ENCODE measurements at regions not wholly inside any gene's neighbourhood (a gene's known extent, or its start where the extent isn't known, plus 50 kb on each side); places are given as distances from the start of the nearest gene placed in this dataset.
A peak's percentile ranks its signal among the peaks of the same experiment; 100 is the strongest.
"Not testable (repeated sequence)": the region's sequence is repeated elsewhere in the genome, so short reads cannot be mapped to it uniquely, and the experiment has no call there.

DNA sequence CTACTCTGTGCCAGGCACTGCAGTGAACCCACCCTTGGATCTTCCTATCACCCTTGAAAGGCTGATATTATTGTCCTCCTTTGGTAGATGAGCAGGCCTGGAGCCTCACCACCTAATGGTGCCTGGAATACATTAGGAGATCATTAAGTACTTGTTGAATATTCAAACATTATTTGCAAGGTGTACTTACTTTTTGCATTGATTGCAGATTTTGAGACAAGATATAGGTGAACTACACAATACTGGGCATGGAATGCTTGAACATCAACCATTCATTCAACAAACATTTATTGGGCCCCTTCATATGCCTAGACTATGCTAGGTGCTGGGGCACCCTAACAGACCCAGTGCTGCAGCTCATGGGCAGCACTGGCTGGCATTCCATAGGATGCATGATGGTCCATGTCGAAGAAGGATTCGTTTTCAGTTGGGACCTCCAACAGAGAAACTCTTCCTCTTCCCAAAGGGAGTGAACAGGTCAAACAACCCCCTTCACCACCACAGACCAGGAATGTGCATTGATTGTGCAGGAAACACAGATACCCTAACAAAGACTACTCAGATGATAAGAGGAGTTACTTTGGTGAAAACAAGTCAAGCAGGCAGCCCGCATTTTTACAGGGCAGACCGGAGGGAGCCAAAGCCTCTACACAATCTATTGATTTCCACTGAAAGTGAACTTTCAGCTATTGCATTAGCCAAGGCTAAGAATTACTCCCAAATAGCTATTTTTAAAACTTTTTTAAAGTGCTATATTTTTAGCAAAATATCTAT lies 149.6 kb upstream of the SH3BP4 start:
- DNase-seq (ENCODE audit: low read depth, low spot score) = no peak

DNA sequence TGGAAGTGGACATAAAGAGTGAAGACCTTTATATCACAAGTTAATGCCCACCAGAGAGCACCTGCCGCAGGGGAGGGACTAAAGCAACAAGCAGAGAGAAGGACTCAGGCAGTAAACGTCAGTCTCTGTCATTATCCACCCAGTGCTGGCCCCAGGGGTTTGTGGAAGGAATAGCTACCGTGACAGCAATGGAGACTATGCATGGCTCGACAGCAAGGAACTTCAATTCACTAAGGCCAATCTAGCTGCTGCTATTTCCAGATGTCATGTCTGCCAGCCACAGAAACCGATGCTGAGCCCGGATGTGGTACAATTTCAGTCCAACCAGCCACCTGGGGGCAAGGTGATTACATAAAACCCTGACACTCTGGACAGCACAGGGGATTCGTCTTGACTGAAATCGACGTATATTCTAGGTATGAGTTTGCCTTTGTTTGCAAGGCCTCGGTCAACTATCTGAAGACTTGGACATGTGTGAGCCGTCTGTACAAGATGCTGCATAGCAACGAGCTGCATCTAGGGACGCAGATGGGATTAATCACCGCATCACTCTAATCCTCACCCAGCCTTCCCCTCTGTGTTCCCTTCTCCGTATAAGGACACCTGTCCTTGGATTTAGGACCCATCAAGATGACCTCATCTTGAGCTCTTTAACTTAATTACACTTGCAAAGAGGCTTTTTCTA lies 154.1 kb upstream of the SH3BP4 start:
- DNase-seq (ENCODE audit: low read depth, low spot score) = no peak

DNA sequence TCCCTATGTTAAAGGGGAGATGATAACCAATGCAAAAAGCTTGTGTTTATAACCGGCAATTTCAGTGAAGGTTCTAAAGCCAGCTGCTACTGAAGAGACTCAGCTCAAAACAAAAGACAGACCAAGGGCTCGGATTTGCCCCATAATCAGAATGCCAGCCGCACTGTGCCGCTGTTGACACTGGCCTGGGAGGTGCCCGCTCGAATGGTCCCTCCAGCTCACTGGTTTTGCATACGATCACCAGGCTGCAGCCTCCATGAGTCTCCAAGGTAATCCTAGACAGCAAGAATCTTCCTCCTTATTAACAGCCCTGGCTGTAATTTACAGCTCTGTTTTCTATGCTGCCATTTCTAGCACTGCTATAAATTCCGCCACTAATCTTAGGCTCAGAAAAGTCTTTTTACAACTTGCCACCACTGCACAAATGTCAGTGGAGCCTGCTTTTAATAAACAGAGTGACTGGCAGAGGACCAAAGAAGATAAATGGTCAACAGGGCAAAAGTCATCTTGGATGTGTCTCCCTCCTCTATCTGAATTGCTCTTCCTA lies 155.7 kb upstream of the SH3BP4 start:
- no peak for DNase-seq (ENCODE audit: low read depth, low spot score)

DNA sequence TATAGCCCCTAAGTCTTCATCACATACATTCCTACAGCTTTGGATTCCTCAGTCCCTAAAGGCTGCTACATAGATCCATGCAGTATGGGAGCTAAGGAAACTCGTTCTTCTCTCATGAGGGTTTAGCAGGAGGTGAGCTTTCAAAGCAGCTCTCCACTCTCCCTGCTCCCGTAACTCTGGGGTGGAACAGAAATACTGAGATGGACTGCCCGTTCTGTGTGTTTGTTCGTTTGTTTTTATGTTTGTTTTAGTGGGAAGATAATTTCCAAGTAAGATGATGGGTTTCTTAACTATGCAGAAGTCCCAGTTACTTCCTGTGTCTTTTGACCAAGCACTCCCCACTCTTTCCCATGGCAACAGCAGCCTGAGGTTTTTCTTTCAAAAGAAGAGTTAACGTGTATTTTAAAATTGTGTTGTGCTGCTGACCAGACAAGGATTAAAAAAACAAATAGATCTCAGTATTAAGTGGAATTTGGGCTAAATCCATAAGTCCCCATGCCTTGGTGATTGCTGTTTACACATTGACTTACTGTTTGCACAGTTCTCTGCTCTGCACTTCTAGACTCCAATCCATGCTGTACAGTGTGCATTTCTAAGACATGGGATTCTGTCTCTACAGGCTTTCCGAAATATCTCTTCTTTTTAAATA lies 156.4 kb upstream of the SH3BP4 start:
- no peak for DNase-seq (ENCODE audit: low read depth, low spot score)

DNA sequence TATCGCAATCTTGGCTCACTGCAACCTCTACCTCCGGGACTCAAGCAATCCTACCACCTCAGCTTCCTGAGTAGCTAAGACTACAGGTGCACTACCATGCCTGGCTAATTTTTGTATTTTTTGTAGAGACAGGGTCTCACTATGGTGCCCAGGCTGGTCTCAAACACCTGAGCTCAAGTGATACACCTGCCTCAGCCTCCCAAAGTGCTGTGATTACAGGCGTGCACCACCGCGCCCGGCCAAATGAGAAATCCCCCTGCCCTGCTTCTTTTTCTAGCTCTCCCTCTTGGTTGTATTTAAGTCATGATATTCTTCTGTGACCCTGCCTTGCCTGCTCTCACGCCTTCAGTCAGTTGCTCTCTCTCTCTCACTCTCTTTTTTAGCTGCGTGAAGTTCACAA lies 157.0 kb upstream of the SH3BP4 start:
- DNase-seq (ENCODE audit: low read depth, low spot score) = no peak

DNA sequence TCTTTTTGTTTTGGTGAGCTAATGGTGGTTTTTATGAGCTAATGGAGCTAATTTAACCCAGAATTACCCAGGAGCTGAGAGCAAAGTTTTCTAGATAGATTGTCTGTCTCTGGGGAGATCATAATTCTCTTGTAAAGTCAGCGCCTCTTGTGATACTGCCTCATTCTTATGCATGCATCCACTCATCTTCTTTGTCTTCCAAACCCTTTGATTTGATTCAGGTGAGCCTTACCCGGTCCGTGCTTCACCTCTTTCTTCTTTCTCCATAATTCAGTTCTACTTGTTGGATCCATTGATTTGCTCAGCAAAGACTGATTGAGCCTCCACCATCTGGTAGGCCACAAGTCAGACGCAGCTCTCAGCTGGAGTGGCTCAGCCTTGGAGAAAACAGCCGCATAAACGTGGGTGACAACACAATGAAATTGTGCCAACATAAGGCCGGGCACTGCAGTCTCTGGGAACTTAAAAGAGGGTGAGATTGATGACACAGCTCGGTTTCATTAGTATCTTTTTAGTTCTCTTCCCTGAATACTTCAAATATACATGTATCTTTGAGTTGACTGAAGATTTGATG lies 158.5 kb upstream of the SH3BP4 start:
- no peak for DNase-seq (ENCODE audit: low read depth, low spot score)

DNA sequence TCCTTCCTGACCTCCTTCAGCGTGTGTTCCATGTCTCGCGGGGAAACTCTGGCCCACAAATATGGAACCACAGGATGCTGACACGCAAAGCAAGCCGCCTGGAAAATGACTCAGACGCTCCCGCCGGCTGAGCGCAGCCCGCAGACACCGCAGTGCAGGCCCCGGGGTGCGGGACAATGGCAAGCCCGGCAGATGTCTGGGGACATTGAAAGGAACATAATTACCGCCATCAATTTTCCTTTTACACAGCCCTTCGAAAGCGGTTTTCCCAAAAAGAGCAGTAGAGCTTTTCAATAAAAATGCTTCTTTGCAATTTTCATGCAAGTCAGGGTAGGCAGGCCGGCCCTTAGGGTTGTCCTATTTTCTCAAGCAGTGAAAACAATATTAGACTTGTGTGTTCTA lies 159.2 kb upstream of the SH3BP4 start:
- DNase-seq (ENCODE audit: low read depth, low spot score) = no peak

DNA sequence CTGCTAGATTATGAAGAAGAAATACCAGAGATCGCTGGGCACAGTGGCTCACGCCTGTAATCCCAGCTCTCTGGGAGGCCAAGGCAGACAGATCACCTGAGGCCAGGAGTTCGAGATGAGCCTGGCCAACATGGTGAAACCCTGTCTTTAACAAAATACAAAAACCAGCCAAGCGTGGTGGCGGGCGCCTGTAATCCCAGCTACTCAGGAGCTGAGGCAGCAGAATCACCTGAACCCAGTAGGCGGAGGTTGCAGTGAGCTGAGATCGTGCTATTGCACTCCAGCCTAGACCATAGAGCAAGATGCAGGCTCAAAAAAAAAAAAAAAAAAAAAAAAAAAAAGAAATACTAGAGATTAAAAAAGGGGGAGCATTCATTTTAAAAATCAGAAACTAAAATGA lies 159.7 kb upstream of the SH3BP4 start:
- not testable (repeated sequence) for DNase-seq (ENCODE audit: low read depth, low spot score)

DNA sequence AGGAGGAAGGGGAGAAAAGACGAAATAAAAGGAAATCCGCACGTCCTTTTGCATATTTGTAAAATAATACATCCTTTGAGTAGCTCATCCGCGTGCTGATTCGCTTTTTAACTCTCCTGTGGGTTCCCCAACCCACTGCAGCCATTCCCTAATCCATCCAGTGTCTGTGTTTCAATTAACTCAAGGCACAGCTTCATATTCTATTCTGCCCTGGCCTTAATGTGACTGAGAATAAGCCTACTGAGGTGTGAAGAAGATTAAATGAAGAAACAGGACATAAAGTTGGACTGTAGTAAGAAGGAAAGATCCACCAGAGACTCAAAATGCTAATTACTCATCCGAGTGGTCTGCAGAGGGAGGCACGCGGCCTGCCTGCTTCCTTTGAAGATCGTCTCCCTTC lies 161.4 kb upstream of the SH3BP4 start:
- DNase-seq (ENCODE audit: low read depth, low spot score) = no peak

DNA sequence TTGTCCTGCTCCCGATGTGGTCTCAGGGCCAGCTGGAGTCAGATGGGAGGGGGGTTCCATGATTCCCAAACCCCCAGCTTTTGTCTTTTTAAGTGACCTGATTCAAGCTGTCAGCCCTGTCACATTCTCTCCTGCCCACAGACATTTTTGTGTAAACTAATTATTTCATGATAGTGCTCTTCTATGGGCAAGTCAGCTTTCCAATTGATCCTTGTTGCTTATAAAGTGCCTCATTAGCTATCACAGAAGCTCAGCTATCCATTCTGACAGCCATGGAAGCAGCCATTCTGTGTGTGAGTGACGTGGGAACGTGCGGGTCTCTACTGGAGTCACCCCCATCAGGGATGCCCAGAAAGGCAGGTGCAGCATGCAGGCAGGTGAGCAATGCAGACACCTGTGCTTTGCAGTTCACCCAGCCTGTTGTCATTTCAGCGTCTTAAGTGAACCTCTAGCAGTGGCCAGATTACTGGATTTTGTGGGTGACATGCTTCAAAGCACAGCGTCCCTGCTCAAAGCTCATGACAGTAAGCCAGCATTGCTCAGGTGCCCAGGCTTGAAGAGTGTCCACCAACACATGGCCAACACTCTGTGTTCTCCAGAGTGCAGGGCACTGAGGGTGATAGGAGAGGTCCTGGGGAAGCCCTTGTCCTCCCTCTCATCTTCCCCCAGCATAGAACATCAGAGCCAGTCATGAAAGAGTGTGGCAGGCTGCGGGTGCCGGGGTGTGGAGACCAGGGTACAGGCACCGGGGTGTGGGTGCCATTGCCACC lies 162.1 kb upstream of the SH3BP4 start:
- no peak for DNase-seq (ENCODE audit: low read depth, low spot score)

DNA sequence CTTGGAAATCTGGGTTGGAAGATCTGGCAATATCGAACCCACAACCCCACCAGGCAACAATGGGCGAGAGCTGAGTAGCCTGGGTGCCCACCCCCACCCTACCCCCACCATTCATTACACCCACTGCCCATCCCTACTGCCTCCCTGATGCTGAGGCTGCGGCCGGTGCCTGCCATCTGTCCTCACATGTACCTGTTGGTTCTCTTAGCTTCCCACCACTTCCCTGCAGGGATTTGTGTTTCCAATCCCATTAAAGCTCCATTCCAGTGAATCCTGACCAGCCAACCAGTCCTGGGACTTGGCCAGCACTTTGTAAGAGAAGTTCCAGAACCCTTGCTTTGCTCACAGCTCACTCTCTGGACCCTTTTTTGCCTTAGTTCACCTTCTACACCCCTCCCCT lies 163.0 kb upstream of the SH3BP4 start:
- DNase-seq (ENCODE audit: low read depth, low spot score) = no peak

DNA sequence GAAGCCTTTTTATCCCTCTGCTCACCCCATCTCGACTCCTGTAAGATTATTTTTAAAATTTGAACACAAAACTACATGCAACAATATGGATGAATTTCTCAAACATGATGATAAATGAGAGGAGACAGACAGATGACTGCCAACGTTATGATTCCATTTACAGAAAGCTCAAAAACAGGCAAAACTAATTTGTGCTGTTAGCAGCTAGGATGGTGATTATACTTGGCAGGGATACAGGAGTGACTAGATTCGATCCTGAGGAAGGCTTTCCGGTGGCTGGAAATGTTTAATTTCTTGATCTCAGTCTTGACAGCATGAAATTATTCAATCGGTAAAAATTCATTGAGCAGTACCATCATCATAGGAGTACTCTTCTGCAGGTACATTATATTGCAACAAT lies 163.4 kb upstream of the SH3BP4 start:
- DNase-seq (ENCODE audit: low read depth, low spot score) = no peak

DNA sequence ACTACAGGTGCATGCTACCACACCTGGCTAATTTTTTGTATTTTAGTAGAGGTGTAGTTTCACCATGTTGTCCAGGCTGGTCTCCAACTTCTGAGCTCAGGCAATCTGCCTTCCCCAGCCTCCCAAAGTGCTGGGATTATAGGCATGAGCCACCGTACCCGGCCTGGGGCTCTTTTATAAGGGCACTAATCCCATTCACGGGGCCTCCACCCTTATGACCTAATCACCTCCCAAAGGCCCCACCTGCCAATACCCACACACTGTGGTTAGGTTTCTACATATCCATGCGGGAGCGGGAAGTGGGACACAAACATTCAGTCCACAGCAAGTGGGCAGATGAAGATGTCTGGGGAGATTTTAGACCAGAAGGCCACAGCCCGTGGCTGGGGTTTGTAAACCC lies 164.7 kb upstream of the SH3BP4 start:
- no peak for DNase-seq (ENCODE audit: low read depth, low spot score)

DNA sequence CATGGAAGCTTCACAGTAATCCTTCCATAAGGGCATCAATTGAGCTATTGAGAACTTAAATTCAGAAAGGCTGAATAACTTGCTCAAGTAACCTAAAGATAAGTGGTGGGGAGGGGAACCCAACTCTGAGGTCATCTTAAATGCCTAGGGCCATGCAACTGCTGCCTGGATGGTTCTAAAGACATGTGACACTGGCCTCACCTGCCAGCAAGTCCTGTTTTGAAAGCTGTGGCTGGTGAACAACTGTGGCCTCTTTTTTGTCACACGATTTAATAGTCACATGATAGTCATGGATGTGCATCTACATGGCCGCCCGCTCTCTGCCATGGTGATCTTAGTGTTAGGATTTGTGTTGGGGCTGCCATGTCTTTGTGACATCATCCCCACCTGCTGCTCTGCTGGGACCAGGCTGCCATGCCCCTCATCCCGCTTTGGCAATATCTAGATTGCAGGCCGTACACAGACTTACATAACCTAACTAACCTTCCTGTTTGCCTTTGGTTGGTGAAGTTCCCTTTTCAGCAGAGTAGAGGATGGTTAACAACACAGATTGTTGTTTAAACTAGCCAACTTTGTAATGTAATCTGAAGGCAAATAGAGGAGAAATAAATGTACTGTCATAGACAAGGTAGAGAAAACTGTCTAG lies 177.9 kb upstream of the SH3BP4 start:
- DNase-seq (ENCODE audit: low read depth, low spot score) = no peak

DNA sequence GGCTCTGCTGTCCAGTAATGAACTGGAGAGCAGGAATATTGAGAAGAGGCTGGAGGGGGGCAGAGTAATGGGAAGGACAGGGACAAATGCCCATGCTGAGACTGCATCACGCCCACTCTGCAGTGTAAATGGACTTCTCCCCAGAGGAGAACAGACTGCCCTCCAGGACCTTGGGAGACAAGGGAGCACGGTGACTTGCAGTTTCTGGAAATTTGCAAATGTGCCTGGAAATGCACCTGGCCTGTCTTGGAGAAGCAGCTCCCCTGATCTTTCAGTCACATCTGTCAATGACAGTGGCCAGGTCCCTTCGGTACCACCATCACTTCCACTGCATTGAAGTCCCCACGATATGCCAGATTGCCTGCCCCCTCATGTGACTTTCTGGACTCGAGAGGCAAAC lies 178.7 kb upstream of the SH3BP4 start:
- DNase-seq (ENCODE audit: low read depth, low spot score) = no peak

DNA sequence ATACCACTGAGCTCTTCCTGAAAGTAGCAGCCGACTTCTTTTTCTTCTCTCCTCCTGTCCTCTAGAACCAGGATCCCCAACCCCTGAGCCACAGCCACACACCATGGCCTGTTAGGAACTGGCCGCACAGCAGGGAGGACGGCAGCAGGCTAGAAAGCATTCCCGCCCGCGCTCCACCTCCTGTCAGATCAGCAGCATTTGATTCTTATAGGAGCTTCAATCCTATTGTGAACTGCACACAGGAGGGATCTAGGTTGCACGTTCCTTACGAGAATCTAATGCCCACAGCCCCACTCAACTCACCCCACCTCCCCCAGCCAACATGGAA lies 179.1 kb upstream of the SH3BP4 start:
- DNase-seq (ENCODE audit: low read depth, low spot score) = no peak

DNA sequence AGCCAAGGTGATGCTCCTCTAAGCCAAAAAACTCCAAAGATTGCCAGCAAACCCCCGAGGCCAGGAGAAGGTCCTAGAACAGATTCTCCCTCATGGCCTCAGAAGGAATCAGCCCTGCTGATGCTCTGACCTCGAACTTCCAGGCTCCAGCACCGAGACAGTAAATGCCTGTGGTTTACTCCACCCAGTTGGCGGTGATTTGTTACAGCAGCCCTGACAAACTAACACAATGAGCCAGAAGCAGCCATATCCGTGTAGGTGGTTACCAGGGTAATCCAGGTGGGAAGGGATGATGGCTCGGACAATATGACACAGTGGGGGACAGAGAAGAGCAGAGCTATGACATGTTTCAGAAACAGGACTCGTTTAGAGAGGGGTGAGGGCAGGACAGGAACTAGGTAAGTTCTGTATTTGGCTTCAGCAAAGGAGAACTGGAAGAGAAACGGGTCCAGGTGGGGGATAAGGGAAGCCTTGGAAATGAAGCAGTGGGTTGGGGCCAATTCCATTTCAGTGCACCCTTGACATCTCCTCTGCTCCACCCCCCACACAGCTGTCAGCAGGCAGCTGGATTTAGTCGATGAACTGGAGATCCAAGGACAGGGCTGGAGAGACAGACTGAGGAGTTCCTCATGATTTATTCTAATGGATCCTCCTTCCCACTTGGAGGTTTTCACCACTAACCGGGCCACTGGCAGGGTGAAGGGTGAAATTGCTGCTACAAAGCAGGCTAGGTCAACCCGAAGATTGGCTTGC lies 179.7 kb upstream of the SH3BP4 start:
- no peak for DNase-seq (ENCODE audit: low read depth, low spot score)

DNA sequence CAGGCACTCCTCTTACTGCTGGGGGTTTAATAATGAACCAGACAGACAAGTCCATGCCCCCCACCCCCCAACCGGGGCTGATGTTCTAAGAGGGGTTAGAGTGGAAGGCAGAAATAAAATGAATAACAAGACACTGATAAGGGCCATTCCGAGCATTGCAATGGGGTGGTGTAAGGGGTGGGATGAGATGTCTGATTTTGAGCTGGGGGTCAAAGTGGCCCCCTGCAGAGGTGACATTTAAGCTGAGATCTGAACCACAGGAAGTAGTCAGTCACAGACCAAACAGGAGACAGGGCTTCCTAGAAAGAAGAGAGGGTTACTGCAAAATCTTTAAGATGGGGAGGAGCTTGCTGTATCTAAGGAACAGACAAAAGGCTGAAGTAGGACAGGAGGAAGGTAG lies 180.6 kb upstream of the SH3BP4 start:
- no peak for DNase-seq (ENCODE audit: low read depth, low spot score)

DNA sequence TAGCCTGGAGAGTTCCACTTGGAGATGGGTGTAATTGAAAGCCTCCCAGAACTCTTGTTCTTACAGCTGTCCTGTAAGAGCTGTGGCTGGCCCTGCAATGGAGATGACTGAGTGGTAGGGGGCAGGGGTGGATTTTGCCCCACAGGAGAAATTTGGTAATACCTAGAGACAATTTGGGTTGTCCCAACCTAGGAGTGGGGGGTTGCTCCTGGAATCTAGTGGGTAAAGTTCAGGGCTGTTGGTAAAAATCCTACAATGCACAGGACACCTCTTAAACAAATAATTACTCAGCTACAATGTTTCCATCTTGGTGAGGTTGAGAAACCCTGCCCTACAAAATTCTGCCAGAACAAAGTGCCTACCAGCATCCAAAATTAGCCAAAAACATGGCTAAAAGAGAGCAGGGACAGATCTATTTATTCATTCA lies 181.1 kb upstream of the SH3BP4 start:
- no peak for DNase-seq (ENCODE audit: low read depth, low spot score)

DNA sequence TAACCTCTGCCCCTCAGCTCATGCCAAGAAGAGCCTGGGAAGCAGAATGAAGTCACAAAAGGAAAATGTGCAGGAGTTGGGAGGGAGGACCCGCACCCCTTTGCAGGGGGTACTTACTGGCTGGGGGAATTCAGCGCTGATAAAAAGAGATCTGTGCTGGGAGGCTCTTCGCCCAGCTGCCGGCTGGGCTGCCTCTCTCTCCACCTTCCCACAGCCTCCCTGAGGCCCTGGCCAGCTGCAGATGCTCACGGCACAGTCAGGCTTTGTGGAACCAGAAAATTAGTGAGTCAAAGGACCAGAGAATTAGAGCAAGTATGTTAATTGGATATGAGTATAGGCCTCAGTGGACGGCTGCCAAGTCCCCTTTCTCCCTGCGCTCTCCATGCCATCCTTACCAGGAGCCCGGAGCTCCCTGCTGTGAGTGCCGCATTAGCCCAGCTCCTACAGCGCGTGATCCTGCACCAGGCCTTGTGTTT lies 181.7 kb upstream of the SH3BP4 start:
- DNase-seq (ENCODE audit: low read depth, low spot score) = peak; percentile 31
